HG02571 (cell line): ENCODE measurements at regions not wholly inside any gene's neighbourhood (a gene's known extent, or its start where the extent isn't known, plus 50 kb on each side); places are given as distances from the start of the nearest gene placed in this dataset.

Experiments used
- ATAC-seq: cut with Tn5 transposase; IDR thresholded peaks from one replicate; pipeline ENCODE4 v1.9.1; 2021; ENCODE audit warnings: mild to moderate bottlenecking, moderate library complexity; ENCODE audit not compliant: unreplicated experiment

DNA sequence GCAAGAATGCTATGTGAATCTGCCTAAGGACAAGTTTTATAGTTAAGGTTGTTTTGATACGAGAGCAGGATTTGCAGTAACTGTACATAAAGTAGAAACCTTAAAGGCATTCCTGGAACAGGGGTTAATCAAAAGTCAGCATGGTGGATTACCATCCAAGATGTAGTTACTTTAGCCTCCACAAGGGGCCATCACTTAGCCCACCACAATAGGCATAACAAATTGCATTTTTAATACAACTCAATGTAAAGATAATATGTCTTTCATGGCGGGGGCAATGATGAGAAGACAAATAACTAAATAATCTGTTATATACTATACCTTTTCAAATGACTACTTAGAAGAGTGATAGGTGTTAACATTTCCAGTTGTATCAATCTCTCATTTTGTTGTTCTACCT is 611.2 kb upstream of the ADGRL4 start:
- ATAC-seq = no peak

DNA sequence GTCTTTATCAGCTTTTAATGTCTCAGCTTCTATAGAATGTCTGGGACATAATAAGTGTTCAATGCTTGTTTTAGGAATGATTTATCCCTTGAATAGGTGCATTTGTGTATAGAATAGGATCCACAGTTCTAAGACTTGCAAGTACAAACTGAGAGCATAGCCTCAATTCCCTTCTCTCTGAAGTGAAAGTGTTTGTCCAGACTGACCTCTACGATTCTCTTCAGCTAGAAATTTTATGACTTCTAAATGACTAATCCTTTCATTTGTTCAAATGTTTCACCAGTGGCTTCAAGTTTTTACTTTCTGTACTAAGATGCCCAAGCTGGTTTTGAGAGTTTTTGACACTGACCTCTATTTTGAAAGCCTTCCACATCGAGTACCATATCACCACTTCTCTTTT is 608.2 kb upstream of the ADGRL4 start:
- ATAC-seq = no peak

DNA sequence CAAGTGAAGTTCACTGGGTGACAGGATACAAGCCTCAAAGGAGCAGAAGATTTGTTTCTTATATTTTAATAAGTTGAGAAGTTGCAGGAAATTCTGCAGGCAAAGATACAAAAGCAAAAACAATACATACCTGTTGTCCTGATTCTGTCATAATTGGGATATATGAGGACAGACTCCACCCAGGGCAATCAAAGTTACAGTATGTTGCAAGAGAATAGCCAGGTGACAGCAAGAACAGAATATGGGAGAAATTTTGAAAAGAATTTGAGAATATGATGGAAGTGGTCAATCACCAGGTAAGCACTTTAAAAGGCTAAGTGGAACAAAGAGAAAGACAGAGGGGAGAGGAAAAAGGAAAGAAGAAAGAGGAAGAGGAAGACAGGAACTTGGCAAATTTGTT is 607.6 kb upstream of the ADGRL4 start:
- no peak for ATAC-seq

DNA sequence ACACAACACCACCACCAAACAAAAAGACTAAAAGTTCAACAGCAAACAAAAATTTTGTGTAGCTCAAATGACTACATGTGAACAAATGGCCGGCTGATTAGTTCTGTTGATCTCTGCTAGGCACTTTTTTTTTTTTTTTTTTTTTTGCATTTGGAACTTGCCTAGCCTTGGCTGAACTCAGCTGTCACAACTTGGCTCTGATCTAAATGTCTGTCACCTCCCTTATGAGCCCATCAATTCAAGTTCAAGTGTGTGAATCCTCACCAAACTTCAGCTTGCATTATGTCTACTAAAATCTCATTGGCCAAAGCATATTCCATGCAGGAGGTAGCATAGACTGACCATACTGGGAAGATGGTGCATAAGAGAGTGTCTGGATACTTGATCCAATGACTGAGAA is 606.5 kb upstream of the ADGRL4 start:
- ATAC-seq = no peak

DNA sequence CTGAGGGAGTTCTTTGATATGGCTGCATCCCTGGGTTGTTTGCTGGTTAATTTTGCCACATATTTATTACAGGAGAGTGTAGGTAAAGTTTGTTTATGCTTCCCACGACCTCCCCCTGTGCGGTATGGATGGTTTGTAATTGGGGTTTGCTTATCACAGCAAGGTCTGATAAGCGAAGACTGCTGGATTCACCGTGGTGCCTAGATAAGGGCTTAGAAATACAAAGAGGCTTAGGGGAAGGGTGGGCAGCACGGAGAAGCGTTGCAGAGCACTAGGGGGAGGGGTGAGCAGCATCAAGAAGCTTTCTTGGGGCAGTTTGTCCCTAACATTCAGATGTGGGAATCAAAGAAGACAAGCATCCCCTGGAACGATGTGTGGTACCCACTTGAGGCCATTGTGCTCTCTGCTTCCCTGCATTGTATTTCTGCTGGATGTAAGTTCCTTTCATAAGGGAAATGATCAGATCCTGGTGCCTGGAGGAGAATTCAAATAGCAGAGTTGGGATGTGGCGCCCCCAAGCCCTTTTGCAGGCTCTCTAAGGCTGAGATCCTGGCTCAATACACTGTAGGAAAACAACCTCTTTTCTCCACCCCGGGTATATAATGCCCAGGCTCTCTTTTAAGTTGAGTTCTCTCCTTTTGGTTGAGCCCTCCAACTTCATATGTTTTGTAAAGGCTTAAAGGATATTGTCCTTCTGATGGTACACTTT is 598.1 kb upstream of the ADGRL4 start:
- no peak for ATAC-seq

DNA sequence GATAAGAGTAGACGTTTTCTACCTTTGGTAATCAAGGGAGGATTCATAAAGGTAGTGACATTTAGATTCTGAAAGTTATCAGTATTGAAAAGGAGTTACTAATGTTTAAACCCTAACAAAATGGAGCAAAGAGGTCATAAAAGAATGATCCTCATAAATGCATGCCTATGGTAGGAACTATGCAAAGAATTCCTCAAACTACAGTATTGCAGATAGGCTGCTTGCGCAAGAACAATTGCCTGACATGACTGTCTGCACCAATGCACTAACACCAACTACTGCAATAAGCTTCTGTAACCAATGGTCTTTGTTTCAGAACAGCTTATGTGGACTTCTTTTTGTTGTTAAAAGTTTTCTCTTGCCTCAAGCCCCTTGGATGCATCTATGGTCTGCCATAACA is 597.3 kb upstream of the ADGRL4 start:
- no peak for ATAC-seq

DNA sequence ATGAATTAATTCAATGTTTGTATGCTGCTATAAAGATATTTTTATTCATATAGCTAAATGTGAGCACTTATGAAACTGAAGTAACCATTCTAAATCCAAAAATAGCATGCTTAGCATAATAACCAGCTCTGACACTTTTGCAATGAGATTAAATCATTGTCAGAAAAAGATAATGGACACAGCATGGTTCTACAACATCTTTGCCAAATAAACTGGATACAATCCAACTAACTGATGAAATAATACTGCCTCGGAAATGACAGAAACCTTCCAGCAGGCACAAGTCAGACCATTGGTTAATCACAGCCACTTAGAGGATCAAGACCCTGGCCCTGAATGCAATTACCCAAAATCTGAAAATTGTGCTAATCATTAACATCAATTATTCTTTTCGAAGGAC is 592.7 kb upstream of the ADGRL4 start:
- ATAC-seq = no peak

DNA sequence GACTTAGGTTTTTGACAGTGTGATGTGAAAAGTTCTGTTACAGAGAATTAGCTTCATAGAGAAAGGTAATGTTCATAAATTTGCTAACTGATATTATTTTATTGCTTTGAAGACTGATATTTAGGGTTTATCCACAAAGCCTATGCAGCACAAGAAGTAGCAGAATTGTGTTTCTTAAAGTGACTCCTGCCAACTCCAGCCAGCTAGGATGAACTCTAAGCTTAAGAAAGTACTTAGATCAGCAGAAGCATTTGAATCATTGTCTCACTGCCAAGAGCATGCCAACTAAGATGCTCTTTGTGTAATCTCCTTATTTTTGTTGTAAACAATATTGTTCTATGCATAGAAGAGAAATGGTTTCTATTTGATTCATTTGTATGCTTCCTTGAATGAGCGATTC is 589.4 kb upstream of the ADGRL4 start:
- no peak for ATAC-seq

DNA sequence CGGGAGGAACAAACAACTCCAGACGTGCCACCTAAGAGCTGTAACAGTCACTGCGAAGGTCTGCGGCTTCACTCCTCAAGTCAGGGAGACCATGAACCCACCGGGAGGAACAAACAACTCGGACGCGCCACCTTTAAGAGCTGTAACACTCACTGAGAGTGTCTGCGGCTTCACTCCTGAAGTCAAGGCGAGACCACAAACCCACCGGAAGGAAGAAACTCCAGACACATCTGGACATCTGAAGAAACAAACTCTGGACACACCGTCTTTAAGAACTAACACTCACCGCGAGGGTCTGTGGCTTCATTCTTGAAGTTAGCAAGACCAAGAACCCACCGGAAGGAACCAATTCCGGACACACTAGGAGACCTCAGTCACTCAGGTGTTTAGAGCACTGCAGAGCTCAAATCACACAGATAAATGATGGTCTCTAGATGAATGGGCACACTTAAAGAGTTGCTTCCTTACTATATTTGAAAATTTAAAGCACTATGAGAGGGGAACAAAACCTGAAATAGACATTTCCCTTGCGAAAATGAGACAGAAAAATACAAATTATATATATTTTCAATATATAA is 587.7 kb upstream of the ADGRL4 start:
- no peak for ATAC-seq

DNA sequence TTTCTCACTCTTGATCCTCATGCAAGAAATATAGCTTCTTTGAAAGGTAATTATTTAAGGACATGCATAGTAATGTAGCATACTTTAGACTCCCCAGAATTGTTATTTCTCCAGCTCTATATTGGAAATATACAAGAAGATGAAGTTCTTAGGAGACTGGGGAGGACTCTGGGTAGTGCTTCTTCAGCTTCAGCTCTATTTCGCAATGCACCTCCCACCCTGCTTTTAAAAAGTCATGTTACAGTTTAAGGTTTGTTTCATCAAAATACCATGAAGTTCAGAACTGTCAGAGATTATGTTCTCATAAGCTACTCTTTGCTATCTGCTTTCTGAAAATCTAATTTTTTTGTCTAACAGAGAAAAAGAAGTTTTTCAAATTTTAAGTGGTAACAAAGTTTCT is 586.2 kb upstream of the ADGRL4 start:
- ATAC-seq = no peak

DNA sequence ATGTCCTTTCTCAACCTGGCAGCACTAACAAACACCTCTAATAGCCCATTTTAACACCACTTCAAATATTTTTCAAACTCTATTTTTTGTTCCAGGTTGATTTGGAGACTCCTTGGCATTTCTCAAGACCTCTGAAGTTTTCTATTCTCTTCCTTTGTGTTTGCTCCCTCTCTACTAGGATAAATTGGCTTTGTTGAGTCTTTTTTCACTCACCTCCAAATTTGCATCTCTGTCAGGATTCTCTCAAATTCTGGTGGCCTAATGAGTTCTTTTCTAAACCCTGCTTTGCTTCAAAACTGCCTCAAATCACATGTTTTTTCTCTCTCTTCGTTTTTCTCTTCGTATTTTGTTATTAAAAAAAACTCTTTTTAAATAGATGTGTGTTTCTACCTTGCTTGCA is 582.2 kb upstream of the ADGRL4 start:
- no peak for ATAC-seq

DNA sequence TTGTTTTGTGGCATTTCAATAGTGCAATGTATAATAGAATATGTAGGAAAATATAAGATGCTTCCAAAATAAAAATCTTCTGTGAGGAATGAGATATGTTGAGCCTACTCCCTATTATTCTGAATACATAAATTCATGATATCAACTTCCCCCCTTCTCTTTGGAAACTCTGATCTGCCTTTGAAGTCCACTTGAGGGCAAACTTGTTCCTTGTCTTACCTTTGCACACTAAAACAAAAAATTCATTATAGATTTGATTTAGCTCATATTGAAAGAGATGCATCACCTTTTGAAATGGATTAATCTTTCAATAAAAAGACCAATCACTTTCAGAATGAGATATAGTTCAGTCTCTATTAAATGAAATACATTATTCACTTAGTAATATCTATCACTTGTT is 580.7 kb upstream of the ADGRL4 start:
- no peak for ATAC-seq

DNA sequence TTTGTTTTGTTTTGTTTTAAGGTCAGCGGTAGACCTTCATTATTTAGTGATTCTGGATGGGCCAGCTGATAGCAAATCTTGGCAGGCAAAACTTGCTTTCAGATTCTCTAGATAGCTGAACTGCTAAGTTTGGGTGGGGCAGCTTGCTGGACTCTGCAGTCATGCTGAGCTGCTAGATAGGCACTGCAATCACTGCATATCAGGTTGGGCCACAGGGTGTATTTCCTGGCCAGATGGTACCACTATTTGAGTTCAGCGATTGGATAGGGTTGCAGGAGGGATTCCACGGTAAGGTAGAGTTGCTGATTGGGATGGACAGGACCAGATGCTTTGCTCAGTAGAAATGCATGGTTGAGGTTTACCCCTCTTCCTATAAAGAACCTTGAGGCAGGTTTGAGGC is 579.3 kb upstream of the ADGRL4 start:
- no peak for ATAC-seq

DNA sequence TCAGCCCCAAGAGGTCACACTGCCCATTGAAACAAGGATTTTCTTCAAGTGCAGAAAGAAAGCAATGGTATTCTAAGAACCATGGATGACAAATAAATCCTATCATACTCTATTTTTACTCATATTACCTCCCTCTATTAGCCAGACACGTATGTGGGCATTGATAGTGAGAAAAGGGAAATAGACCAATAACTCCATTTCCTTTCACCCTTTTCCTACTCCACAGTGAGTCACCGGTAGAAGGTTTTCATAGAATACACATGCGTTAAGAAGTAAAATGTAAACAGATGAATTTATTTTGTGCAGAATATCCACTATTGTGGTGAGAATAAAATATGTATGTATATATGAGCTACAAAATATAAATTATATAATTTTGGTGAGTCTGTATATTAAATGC is 568.9 kb upstream of the ADGRL4 start:
- ATAC-seq = no peak

DNA sequence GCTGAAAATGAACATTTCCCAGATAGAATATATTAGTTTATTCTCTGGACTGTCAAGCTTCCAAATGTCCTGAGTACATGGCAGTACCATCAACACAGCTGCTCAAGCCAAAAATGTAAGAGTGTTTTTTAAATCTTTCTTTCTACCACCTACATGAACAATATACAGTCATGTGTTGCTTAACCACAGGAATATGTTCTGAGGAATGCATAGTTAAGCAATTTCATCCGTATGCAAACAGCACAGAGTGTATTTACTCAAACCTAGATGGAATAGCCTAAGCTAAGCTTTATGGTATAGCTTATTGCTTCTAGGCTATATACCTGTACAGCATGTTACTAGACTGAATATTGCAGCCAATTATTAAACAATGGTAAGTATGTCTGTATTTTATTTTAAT is 561.9 kb upstream of the ADGRL4 start:
- no peak for ATAC-seq

DNA sequence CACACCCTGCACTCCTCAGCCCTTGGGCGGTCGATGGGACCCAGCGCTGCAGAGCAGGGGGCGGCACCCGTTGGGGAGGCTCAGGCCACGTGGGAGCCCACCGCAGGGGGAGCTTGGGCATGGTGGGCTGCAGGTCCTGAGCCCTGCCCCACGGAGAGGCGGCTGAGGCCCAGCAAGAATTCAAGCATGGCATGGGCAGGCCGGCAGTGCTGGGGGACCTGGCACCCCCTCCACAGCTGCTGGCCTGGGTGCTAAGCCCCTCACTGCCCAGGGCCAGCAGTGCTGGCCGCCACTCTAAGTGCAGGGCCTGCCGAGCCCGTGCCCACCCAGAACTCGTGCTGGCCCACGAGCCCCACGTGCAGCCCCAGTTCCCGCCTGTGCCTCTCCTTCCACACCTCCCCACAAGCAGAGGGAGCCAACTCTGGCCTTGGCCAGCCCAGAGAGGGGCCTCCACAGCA is 555.0 kb upstream of the ADGRL4 start:
- ATAC-seq = no peak

DNA sequence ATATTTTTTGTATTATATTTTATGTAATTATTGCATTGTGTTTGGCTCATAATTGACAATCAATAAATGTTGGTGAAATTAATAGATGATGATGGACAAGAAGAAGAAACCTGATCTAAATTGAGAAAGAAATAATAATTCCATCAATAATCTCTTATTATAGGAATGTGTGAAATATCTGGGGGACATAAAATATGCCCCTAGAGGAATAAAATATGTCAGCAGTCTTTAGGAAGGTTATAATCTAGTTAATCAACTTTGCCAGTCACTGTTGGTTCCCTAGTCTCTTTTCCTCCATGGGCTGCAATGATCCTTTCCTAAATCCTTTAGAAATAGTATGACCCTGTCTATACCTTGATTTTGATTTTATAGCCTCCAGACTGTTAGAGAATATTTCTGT is 549.7 kb upstream of the ADGRL4 start:
- no peak for ATAC-seq

DNA sequence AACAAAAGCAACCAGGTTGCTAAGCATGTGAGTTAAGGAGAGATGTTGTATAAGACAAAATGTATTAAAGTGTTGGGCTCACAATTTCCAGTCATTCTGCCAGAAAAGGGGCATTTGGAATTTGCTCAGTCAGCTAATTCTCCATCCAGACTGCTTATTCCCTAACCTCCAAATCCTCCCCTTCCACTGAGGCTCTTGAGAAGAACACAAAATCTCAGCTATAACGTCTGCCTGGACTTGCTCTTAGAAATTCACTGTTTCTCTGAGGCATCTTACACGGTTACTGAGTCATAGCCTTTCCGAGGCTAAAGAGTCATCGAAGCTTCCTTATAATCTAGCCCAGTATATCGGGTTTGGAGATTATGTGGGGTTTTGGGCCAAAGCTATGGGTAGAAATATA is 548.2 kb upstream of the ADGRL4 start:
- ATAC-seq = no peak

DNA sequence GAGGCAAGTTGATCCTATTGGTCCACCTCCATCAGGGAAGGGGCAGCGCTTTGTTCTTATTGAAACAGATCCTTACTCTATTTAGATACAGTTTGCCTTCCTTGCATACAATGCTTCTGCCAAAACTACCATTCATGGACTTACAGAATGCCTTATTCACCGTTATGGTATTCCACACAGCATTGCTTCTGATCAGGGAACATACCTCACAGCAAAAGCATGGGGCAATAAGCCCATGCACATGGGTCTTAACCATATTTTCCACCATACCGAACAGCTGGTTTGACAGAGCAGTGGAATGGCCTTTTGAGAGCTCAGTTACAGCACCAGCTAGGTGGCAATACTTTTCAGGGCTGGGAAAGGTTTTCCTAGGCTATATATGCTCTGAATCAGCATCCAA is 544.8 kb upstream of the ADGRL4 start:
- ATAC-seq = no peak

DNA sequence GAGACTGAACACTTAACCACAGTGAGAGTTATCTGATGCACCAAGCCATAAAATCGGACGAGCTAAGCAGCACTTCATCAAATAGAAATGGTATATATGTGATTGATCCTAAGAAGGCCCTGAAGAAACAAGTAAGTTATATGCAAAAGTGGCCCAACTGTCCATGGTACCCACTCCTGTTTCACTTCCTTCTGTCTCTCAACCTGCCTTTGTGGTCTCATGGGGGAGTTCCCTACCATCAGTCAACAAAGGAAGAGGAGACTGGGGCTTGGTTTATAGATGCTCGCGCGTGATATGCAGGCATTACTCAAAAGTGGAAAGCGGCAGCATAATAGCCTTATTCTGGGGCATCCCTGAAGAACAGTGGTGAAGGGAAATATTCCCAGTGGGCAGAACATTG is 543.9 kb upstream of the ADGRL4 start:
- no peak for ATAC-seq

DNA sequence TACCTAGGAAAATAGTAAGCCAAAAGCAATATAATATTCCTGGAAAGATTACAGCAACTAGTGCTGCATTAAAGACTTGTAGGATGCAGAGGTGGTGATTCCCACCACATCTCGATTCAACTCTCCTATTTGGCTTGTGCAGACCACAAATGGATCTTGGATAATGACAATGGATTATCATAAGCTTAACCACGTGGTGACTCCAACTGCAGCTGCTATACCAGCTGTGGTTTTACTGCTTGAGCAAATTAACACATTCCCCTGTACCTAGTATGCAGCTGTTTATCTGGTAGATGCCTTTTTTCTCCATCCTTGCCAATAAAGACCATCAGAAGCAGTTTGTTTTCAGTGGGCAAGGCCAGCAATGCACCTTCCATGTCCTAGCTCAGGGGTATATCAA is 542.7 kb upstream of the ADGRL4 start:
- ATAC-seq = no peak

DNA sequence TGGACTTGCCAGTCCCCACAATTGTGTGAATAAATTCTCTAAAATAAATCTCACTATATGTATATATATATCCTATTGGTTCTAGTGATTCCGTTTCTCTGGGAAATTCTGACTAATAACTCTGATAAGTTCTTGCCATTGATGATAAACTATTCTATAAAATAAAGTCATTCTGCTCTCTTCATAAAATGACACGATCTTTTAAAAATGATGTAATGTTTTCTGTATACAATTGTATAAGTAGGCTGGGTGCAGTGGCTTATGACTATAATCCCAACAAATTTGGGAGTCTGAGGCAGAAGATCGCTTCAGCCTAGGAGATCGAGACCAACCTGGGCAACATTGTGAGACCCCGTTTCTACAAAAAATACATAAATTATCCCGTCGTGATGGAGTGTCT is 541.0 kb upstream of the ADGRL4 start:
- no peak for ATAC-seq

DNA sequence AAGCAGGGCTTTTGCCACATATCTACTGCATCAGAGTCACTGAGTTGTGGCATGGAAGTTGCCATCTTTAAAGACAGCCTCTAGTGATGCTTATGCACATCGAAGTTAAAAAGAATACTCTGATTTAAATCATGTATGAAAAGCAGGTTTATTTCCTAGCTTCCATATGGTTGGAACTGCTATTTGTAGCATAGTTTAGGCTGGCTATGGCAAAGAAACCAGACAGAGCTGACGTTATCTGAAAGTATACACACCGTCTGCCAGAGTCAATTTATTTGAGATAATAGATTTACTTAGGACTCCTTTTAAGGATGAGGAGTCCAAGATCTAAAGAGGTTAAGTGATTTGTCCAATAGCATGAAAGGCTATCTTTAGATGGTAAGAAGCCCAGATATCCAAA is 536.9 kb upstream of the ADGRL4 start:
- no peak for ATAC-seq
